ENCODE measurements at regions not wholly inside any gene's neighbourhood (a gene's known extent, or its start where the extent isn't known, plus 50 kb on each side); places are given as distances from the start of the nearest gene placed in this dataset.

- no peak for TF ChIP-seq POLR2A (IDR thresholded peaks at IDR 0.05)
- TF ChIP-seq, protein P1, sequence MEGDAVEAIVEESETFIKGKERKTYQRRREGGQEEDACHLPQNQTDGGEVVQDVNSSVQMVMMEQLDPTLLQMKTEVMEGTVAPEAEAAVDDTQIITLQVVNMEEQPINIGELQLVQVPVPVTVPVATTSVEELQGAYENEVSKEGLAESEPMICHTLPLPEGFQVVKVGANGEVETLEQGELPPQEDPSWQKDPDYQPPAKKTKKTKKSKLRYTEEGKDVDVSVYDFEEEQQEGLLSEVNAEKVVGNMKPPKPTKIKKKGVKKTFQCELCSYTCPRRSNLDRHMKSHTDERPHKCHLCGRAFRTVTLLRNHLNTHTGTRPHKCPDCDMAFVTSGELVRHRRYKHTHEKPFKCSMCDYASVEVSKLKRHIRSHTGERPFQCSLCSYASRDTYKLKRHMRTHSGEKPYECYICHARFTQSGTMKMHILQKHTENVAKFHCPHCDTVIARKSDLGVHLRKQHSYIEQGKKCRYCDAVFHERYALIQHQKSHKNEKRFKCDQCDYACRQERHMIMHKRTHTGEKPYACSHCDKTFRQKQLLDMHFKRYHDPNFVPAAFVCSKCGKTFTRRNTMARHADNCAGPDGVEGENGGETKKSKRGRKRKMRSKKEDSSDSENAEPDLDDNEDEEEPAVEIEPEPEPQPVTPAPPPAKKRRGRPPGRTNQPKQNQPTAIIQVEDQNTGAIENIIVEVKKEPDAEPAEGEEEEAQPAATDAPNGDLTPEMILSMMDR (IDR thresholded peaks at IDR 0.05): no peak
- no peak for TF ChIP-seq EP300 (IDR thresholded peaks at IDR 0.05)
- TF ChIP-seq POLR2AphosphoS5 (IDR thresholded peaks at IDR 0.05): no peak
- Histone ChIP-seq H3K36me3 (no peaks in the 10 kb centered on the region), H3K27me3 (no peaks in the 10 kb centered on the region), H3K27ac (no peak overlapping the region), H3K4me1 (peaks cover 0 to 14% (median 0%) of the 10 kb centered on the region in 3 donors), H3K4me3 (no peak overlapping the region), H3K9me3 (no peaks in the 10 kb centered on the region)
- no peak for ATAC-seq
- 77 to 78% methylated on average over 3 to 6 of the region's 8 CpGs for WGBS, 2 donors (ENCODE audit: low coverage in 1 of 2)
These were observed 52.5 kb upstream of the GRPEL1 start for GRCh38 chr4:7120341-7120740.

GRCh38 chr4:7118013-7118832, 50.4 kb upstream of the GRPEL1 start:
- TF ChIP-seq POLR2AphosphoS5 (IDR thresholded peaks at IDR 0.05) (no peak), EP300 (IDR thresholded peaks at IDR 0.05) (no peak), POLR2A (IDR thresholded peaks at IDR 0.05) (no peak)
- TF ChIP-seq, protein P1 (IDR thresholded peaks at IDR 0.05): no peak
- ATAC-seq: no peak
- H3K27ac ChIP-seq: no peak overlapping the region
- H3K9me3 ChIP-seq: no peaks in the 10 kb centered on the region
- 83 to 95% methylated on average over 2 of the region's 2 CpGs for WGBS, 2 donors (ENCODE audit: low coverage in 1 of 2)
- no peaks in the 10 kb centered on the region for H3K27me3 ChIP-seq
- no peak overlapping the region for H3K4me3 ChIP-seq
- no peaks in the 10 kb centered on the region for H3K36me3 ChIP-seq
- no peaks in the 10 kb centered on the region for H3K4me1 ChIP-seq

Data from gastroesophageal sphincter (tissue), 4 donors.